HG03103 (cell line): ENCODE measurements at regions not wholly inside any gene's neighbourhood (a gene's known extent, or its start where the extent isn't known, plus 50 kb on each side); places are given as distances from the start of the nearest gene placed in this dataset.

Experiments
- ATAC-seq: cut with Tn5 transposase; IDR thresholded peaks from one replicate; pipeline ENCODE4 v1.9.1; 2021; ENCODE audit warnings: low read depth; ENCODE audit not compliant: unreplicated experiment

- ATAC-seq, result no peak
Measured at GRCh38 chr16:82260212-82260795, 90.3 kb upstream of the MPHOSPH6 start.

GRCh38 chr16:82259731-82260130, 89.7 kb upstream of the MPHOSPH6 start:
- no peak for ATAC-seq

- ATAC-seq, result no peak
Measured at GRCh38 chr16:82257990-82258389, 88.0 kb upstream of the MPHOSPH6 start.

GRCh38 chr16:82252582-82252981, 82.6 kb upstream of the MPHOSPH6 start:
- ATAC-seq, result no peak

GRCh38 chr16:82248677-82249076, 78.7 kb upstream of the MPHOSPH6 start:
- no peak for ATAC-seq

GRCh38 chr16:82248012-82248656, 78.1 kb upstream of the MPHOSPH6 start:
- no peak for ATAC-seq

GRCh38 chr16:82242201-82242600, 72.2 kb upstream of the MPHOSPH6 start:
- ATAC-seq, result no peak

GRCh38 chr16:82241469-82242052, 71.5 kb upstream of the MPHOSPH6 start:
- no peak for ATAC-seq

- no peak for ATAC-seq
Measured at GRCh38 chr16:82240111-82240510, 70.1 kb upstream of the MPHOSPH6 start.

- no peak for ATAC-seq
Measured at GRCh38 chr16:82236875-82237274, 66.9 kb upstream of the MPHOSPH6 start.

GRCh38 chr16:82236415-82236814, 66.4 kb upstream of the MPHOSPH6 start:
- no peak for ATAC-seq

GRCh38 chr16:82232806-82233205, 62.8 kb upstream of the MPHOSPH6 start:
- ATAC-seq, result no peak

GRCh38 chr16:82231008-82231787, 61.2 kb upstream of the MPHOSPH6 start:
- ATAC-seq, result no peak

- ATAC-seq, result no peak
Measured at GRCh38 chr16:82229800-82230619, 60.0 kb upstream of the MPHOSPH6 start.

GRCh38 chr16:82226327-82226726, 56.3 kb upstream of the MPHOSPH6 start:
- ATAC-seq, result no peak

- no peak for ATAC-seq
Measured at GRCh38 chr16:82224821-82225220, 54.8 kb upstream of the MPHOSPH6 start.

- ATAC-seq, result no peak
Measured at GRCh38 chr16:82220541-82220940, 50.5 kb upstream of the MPHOSPH6 start.
